ENCODE measurements at regions not wholly inside any gene's neighbourhood (a gene's known extent, or its start where the extent isn't known, plus 50 kb on each side); places are given as distances from the start of the nearest gene placed in this dataset.

DNA sequence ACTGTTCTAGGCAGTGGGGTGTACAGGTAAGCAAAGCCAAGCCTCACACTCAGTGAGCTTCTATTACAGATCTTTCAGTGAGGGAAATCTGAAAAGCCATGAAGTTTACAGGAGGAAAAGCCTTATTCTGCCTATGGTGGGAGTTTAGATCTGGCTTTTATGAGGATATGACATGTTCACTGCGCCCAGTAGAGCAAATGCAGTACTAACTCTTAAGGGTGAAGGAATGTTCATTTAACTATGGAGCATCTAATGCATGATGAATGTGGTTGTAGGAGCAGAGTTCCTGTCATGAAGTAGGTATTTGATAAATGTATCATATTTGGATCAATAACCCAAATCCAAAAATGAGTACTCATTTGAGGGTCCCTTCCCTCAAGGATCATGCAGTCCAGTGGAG is 230.2 kb upstream of the PAPPA start:
- Histone ChIP-seq H3K36me3 (ENCODE audit: control insufficient read depth in 4 of 4, insufficient read depth in 3 of 4, low read depth in 1 of 4, low read length in 3 of 4) (no peaks in the 10 kb centered on the region), H3K4me3 (ENCODE audit: low read depth in 1 of 3, low read length in 3 of 3) (no peak overlapping the region), H3K27me3 (ENCODE audit: control insufficient read depth in 4 of 4, insufficient read depth in 4 of 4, low read length in 3 of 4) (no peaks in the 10 kb centered on the region), H3K9ac (ENCODE audit: low read depth in 1 of 2, low read length in 2 of 2) (no peak overlapping the region), H3K9me3 (ENCODE audit: control insufficient read depth in 4 of 4, low read length in 3 of 4) (no peaks in the 10 kb centered on the region), H3K27ac (ENCODE audit: low read depth in 1 of 2, low read length in 2 of 2) (peak overlapping the region in 1 of 2 donors; percentile 33), H3K4me1 (ENCODE audit: control insufficient read depth in 4 of 4, insufficient read depth in 4 of 4, low read length in 3 of 4) (peaks cover 2 to 12% (median 8%) of the 10 kb centered on the region in 4 donors)
- TF ChIP-seq FOXA2 (IDR thresholded peaks at IDR 0.05) (no peak), NR2F2 (IDR thresholded peaks at IDR 0.05) (no peak), HNF4A (conservative IDR thresholded peaks at IDR 0.05) (no peak), HNF4G (IDR thresholded peaks at IDR 0.05) (no peak)
- no peak for DNase-seq (ENCODE audit: low spot score)
- 53% methylated on average over 1 of the region's 1 CpG for WGBS

DNA sequence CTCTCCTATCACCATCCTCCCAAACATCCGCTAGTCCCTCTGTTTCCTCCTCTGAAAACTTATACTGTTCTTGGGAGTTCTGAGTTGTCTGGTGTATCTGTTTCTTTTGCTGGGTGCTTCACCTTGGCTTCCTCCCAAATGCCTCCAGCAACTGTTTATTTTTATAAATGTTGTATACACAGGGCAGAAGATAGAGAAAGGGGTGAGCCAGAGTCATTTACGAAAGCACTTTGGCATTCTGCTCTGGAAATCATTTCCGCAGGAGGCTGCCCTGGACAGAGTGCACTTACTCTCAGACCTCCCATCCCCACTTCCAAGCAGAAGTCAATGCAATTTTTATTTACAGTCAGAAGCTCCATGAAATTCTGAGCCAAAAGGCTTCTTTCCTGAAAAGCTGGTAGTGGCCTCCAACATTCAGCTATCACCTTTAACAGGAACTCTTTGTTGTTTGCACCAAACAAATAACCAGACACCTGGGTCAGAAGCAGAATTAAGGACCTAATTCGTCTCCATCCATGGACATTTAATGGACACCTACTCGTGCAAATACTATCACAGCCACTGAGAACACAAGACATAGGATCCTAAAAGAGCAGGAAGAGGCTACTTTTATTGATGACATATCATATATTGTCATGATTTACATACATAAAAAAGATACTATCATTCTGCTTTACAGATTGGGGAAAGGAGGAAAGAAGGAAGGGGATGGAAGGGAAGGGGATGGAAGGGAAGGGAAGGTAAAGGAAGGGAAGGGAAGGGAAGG is 229.5 kb upstream of the PAPPA start:
- DNase-seq (ENCODE audit: low spot score), result no peak
- Histone ChIP-seq H3K9ac (ENCODE audit: low read depth in 1 of 2, low read length in 2 of 2) (no peak overlapping the region), H3K4me3 (ENCODE audit: low read depth in 1 of 3, low read length in 3 of 3) (no peak overlapping the region), H3K36me3 (ENCODE audit: control insufficient read depth in 4 of 4, insufficient read depth in 3 of 4, low read depth in 1 of 4, low read length in 3 of 4) (no peaks in the 10 kb centered on the region), H3K27me3 (ENCODE audit: control insufficient read depth in 4 of 4, insufficient read depth in 4 of 4, low read length in 3 of 4) (no peaks in the 10 kb centered on the region), H3K4me1 (ENCODE audit: control insufficient read depth in 4 of 4, insufficient read depth in 4 of 4, low read length in 3 of 4) (peaks cover 2 to 12% (median 8%) of the 10 kb centered on the region in 4 donors), H3K27ac (ENCODE audit: low read depth in 1 of 2, low read length in 2 of 2) (peak overlapping the region in 1 of 2 donors; percentile 41), H3K9me3 (ENCODE audit: control insufficient read depth in 4 of 4, low read length in 3 of 4) (no peaks in the 10 kb centered on the region)
- TF ChIP-seq YY1 (IDR thresholded peaks at IDR 0.05) (peak; percentile 47), HNF4G (IDR thresholded peaks at IDR 0.05) (no peak), SP1 (IDR thresholded peaks at IDR 0.05) (peak; percentile 36), GABPA (IDR thresholded peaks at IDR 0.05 in 1 of 2, conservative IDR thresholded peaks at IDR 0.05 in 1 of 2) (no peak), FOXA2 (IDR thresholded peaks at IDR 0.05) (peak; percentile 70), FOXA1 (IDR thresholded peaks at IDR 0.05) (no peak), JUND (IDR thresholded peaks at IDR 0.05) (peak in 1 of 2 donors; percentile 62), EGR1 (IDR thresholded peaks at IDR 0.05; ENCODE audit: low read depth in 2 of 2) (no peak), RAD21 (IDR thresholded peaks at IDR 0.05) (peak; percentile 38 to 46), TAF1 (conservative IDR thresholded peaks at IDR 0.05) (no peak), NR2F2 (IDR thresholded peaks at IDR 0.05) (peak; percentile 91), RXRA (IDR thresholded peaks at IDR 0.05) (peak in 1 of 2 donors; percentile 80), HNF4A (conservative IDR thresholded peaks at IDR 0.05) (peak in 1 of 2 donors; percentile 70)
- TF ChIP-seq, protein P1, sequence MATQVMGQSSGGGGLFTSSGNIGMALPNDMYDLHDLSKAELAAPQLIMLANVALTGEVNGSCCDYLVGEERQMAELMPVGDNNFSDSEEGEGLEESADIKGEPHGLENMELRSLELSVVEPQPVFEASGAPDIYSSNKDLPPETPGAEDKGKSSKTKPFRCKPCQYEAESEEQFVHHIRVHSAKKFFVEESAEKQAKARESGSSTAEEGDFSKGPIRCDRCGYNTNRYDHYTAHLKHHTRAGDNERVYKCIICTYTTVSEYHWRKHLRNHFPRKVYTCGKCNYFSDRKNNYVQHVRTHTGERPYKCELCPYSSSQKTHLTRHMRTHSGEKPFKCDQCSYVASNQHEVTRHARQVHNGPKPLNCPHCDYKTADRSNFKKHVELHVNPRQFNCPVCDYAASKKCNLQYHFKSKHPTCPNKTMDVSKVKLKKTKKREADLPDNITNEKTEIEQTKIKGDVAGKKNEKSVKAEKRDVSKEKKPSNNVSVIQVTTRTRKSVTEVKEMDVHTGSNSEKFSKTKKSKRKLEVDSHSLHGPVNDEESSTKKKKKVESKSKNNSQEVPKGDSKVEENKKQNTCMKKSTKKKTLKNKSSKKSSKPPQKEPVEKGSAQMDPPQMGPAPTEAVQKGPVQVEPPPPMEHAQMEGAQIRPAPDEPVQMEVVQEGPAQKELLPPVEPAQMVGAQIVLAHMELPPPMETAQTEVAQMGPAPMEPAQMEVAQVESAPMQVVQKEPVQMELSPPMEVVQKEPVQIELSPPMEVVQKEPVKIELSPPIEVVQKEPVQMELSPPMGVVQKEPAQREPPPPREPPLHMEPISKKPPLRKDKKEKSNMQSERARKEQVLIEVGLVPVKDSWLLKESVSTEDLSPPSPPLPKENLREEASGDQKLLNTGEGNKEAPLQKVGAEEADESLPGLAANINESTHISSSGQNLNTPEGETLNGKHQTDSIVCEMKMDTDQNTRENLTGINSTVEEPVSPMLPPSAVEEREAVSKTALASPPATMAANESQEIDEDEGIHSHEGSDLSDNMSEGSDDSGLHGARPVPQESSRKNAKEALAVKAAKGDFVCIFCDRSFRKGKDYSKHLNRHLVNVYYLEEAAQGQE (IDR thresholded peaks at IDR 0.05), result no peak
- TF ChIP-seq, protein P2, sequence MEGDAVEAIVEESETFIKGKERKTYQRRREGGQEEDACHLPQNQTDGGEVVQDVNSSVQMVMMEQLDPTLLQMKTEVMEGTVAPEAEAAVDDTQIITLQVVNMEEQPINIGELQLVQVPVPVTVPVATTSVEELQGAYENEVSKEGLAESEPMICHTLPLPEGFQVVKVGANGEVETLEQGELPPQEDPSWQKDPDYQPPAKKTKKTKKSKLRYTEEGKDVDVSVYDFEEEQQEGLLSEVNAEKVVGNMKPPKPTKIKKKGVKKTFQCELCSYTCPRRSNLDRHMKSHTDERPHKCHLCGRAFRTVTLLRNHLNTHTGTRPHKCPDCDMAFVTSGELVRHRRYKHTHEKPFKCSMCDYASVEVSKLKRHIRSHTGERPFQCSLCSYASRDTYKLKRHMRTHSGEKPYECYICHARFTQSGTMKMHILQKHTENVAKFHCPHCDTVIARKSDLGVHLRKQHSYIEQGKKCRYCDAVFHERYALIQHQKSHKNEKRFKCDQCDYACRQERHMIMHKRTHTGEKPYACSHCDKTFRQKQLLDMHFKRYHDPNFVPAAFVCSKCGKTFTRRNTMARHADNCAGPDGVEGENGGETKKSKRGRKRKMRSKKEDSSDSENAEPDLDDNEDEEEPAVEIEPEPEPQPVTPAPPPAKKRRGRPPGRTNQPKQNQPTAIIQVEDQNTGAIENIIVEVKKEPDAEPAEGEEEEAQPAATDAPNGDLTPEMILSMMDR (IDR thresholded peaks at IDR 0.05; ENCODE audit: low read depth, low read length, missing input control), result no peak
- TF ChIP-seq, protein P3, sequence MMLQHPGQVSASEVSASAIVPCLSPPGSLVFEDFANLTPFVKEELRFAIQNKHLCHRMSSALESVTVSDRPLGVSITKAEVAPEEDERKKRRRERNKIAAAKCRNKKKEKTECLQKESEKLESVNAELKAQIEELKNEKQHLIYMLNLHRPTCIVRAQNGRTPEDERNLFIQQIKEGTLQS (IDR thresholded peaks at IDR 0.05), result no peak
- TF ChIP-seq, protein P4, sequence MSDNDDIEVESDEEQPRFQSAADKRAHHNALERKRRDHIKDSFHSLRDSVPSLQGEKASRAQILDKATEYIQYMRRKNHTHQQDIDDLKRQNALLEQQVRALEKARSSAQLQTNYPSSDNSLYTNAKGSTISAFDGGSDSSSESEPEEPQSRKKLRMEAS (IDR thresholded peaks at IDR 0.05), result peak; percentile 40
- TF ChIP-seq, protein P5, sequence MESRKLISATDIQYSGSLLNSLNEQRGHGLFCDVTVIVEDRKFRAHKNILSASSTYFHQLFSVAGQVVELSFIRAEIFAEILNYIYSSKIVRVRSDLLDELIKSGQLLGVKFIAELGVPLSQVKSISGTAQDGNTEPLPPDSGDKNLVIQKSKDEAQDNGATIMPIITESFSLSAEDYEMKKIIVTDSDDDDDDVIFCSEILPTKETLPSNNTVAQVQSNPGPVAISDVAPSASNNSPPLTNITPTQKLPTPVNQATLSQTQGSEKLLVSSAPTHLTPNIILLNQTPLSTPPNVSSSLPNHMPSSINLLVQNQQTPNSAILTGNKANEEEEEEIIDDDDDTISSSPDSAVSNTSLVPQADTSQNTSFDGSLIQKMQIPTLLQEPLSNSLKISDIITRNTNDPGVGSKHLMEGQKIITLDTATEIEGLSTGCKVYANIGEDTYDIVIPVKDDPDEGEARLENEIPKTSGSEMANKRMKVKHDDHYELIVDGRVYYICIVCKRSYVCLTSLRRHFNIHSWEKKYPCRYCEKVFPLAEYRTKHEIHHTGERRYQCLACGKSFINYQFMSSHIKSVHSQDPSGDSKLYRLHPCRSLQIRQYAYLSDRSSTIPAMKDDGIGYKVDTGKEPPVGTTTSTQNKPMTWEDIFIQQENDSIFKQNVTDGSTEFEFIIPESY (IDR thresholded peaks at IDR 0.05), result peak; percentile 25
- 36% methylated on average over 5 of the region's 5 CpGs for WGBS

Data from liver (tissue), 8 donors.